Hepatocyte (in vitro differentiated cells): ENCODE measurements at regions not wholly inside any gene's neighbourhood (a gene's known extent, or its start where the extent isn't known, plus 50 kb on each side); places are given as distances from the start of the nearest gene placed in this dataset.
A peak's percentile ranks its signal among the peaks of the same experiment; 100 is the strongest.

ENCODE experiments used
- DNase-seq: peaks from one replicate; pipeline ENCODE4 v3.0.0-alpha.2; 2016; ENCODE audit warnings: low spot score
- H2AFZ ChIP-seq: fragments of 200-600 bp; sonication (generic); 2 replicates; pipeline ENCODE4 v1.6.0; 2016; ENCODE audit warnings: antibody characterized with exemption, mild to moderate bottlenecking
- H3K27ac ChIP-seq: fragments of 200-600 bp; sonication (generic); 2 replicates; pipeline ENCODE4 v1.5.1; 2016; ENCODE audit warnings: mild to moderate bottlenecking
- H3K27me3 ChIP-seq: fragments of 200-600 bp; sonication (generic); 2 replicates; pipeline ENCODE4 v1.6.1; 2016
- H3K36me3 ChIP-seq: fragments of 200-600 bp; sonication (generic); replicated peaks from 2 replicates; pipeline ENCODE4 v1.5.1; 2016; ENCODE audit warnings: low read depth; ENCODE audit not compliant: insufficient read depth
- H3K4me1 ChIP-seq: fragments of 200-600 bp; sonication (generic); 2 replicates; pipeline ENCODE4 v1.5.1; 2016; ENCODE audit warnings: mild to moderate bottlenecking, moderate library complexity; ENCODE audit not compliant: insufficient read depth
- H3K4me2 ChIP-seq: fragments of 200-600 bp; sonication (generic); 2 replicates; pipeline ENCODE4 v1.6.0; 2016
- H3K4me3 ChIP-seq: fragments of 200-600 bp; sonication (generic); 2 replicates; pipeline ENCODE4 v1.5.1; 2016; ENCODE audit warnings: mild to moderate bottlenecking
- H3K79me2 ChIP-seq: fragments of 200-600 bp; sonication (generic); 2 replicates; pipeline ENCODE4 v1.6.0; 2017; ENCODE audit warnings: mild to moderate bottlenecking
- H3K9me2 ChIP-seq: fragments of 200-600 bp; sonication (generic); replicated peaks from 2 replicates; pipeline ENCODE4 v1.6.0; 2017; ENCODE audit warnings: mild to moderate bottlenecking; ENCODE audit not compliant: insufficient read depth
- H3K9me3 ChIP-seq: fragments of 200-600 bp; sonication (generic); 2 replicates; pipeline ENCODE4 v1.5.1; 2016; ENCODE audit warnings: low read depth, mild to moderate bottlenecking
- H4K20me1 ChIP-seq: fragments of 200-600 bp; sonication (generic); 2 replicates; pipeline ENCODE4 v1.6.0; 2016; ENCODE audit warnings: mild to moderate bottlenecking; ENCODE audit not compliant: insufficient read depth, poor library complexity, severe bottlenecking
- EZH2 ChIP-seq: fragments of 200-600 bp; sonication (generic); IDR thresholded peaks from 2 replicates; pipeline ENCODE4 v1.6.1; 2016; ENCODE audit warnings: antibody characterized with exemption, mild to moderate bottlenecking, borderline replicate concordance
- EZH2phosphoT487 ChIP-seq: fragments of 200-600 bp; sonication (generic); IDR thresholded peaks from one replicate; pipeline ENCODE4 v1.6.1; 2018; ENCODE audit warnings: antibody characterized with exemption, mild to moderate bottlenecking, low read depth, moderate library complexity; ENCODE audit not compliant: unreplicated experiment, severe bottlenecking
- WGBS: methylation state at CpG from one replicate; pipeline ENCODE4 v1.1.6; 2016; ENCODE audit warnings: low lambda C conversion rate; ENCODE audit errors: missing lambda C conversion rate; 5-methylcytosine and 5-hydroxymethylcytosine counted together
- TF ChIP-seq, protein P1 (sequence below): fragments of 200-600 bp; sonication (generic); IDR thresholded peaks from 2 replicates; pipeline ENCODE4 v1.5.1; 2016; ENCODE audit warnings: antibody characterized with exemption, mild to moderate bottlenecking; ENCODE audit not compliant: poor library complexity

DNA sequence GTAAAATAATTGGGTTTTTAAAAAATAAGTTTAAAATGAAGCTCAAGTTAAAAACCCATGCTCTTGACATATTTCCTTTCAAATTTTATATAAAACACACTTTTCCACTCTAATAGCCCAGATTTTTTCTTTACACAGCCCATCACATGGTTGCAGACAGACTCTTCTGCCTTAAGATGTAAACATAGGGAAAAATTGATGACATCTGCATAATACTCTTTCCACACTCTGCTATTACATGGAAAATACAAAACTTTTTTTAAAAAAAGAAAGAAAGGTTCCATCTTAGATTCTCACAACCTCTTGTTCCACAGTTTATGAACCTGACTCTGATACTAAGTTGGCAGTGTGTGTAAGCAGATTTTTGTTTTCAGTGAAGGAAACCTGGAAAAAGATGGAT, 120.8 kb upstream of the ZNF648 start:
- H3K4me2 ChIP-seq = no peak overlapping the region
- no peak for DNase-seq
- no peaks in the 10 kb centered on the region for H3K9me2 ChIP-seq
- no peaks in the 10 kb centered on the region for H4K20me1 ChIP-seq
- peaks cover 12% of the 10 kb centered on the region for H3K4me1 ChIP-seq
- H3K27me3 ChIP-seq = no peaks in the 10 kb centered on the region
- TF ChIP-seq EZH2 (no peak), EZH2phosphoT487 (no peak)
- TF ChIP-seq, protein P1, sequence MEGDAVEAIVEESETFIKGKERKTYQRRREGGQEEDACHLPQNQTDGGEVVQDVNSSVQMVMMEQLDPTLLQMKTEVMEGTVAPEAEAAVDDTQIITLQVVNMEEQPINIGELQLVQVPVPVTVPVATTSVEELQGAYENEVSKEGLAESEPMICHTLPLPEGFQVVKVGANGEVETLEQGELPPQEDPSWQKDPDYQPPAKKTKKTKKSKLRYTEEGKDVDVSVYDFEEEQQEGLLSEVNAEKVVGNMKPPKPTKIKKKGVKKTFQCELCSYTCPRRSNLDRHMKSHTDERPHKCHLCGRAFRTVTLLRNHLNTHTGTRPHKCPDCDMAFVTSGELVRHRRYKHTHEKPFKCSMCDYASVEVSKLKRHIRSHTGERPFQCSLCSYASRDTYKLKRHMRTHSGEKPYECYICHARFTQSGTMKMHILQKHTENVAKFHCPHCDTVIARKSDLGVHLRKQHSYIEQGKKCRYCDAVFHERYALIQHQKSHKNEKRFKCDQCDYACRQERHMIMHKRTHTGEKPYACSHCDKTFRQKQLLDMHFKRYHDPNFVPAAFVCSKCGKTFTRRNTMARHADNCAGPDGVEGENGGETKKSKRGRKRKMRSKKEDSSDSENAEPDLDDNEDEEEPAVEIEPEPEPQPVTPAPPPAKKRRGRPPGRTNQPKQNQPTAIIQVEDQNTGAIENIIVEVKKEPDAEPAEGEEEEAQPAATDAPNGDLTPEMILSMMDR = no peak
- no peak overlapping the region for H3K4me3 ChIP-seq
- no peaks in the 10 kb centered on the region for H3K36me3 ChIP-seq
- no peak overlapping the region for H3K27ac ChIP-seq
- H2AFZ ChIP-seq = no peak overlapping the region
- no peaks in the 10 kb centered on the region for H3K79me2 ChIP-seq
- H3K9me3 ChIP-seq = no peaks in the 10 kb centered on the region

DNA sequence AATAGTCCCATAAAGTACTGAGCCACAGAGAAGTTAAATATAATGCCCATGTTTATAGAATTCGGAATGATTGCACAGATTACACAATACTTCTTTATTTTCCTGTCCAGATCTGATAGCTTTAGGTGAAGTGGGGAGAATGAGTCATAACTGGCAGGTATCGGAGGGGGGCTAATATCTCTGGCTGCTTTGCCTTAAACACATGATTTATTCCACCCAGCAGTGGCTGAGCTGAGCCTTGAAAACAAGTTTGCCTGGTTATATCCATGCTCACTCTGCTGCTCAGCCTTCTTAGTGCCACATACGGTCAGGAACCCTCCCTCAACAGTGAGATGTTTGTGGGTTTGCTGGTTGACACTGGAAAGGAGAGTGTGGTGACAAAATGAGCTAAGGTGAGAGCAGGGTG, 119.7 kb upstream of the ZNF648 start:
- Histone ChIP-seq H3K4me2 (no peak overlapping the region), H3K27me3 (no peaks in the 10 kb centered on the region), H3K4me3 (no peak overlapping the region), H3K27ac (peak overlapping the region; percentile 73), H3K79me2 (no peaks in the 10 kb centered on the region), H3K9me2 (no peaks in the 10 kb centered on the region), H3K4me1 (peaks cover 12% of the 10 kb centered on the region), H3K9me3 (no peaks in the 10 kb centered on the region), H3K36me3 (no peaks in the 10 kb centered on the region), H2AFZ (no peak overlapping the region), H4K20me1 (no peaks in the 10 kb centered on the region)
- TF ChIP-seq EZH2 = no peak
- WGBS = 31% methylated on average over 3 of the region's 3 CpGs
- DNase-seq = peak; percentile 68

DNA sequence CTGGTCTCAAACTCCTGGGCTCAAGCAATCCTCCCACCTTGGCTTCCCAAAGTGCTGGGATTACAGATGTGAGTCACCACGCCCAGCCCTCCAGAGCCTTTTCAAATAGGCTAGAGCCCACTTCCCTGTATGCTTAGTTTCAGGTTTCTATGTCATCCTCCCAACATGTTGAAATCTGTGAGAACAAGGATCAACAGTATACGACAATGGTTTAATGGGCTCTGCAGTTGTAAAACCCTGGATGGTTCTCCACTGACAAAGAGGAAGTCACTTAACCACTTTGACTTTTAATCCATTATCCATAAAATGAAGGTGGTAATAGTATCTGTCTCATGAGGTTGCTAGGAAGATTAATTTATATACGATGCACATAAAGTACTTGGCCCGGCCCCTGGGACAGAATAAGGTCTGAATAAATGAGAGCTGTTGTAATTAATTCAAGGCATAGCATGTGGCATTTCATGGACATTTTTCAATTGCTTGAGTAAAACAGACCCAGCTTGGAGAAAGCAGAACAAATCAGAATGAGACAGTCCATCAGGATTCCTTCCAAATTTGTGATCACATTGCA, 113.9 kb upstream of the ZNF648 start:
- no peak overlapping the region for H2AFZ ChIP-seq
- H4K20me1 ChIP-seq = no peaks in the 10 kb centered on the region
- no peaks in the 10 kb centered on the region for H3K9me2 ChIP-seq
- H3K4me2 ChIP-seq = no peak overlapping the region
- DNase-seq = peak; percentile 53
- H3K4me3 ChIP-seq = no peak overlapping the region
- H3K27ac ChIP-seq = peak overlapping the region; percentile 79
- H3K4me1 ChIP-seq = peaks cover under 1% of the 10 kb centered on the region
- no peaks in the 10 kb centered on the region for H3K36me3 ChIP-seq
- TF ChIP-seq EZH2phosphoT487 (no peak), EZH2 (no peak)
- TF ChIP-seq, protein P1 = no peak
- H3K9me3 ChIP-seq = no peaks in the 10 kb centered on the region
- H3K27me3 ChIP-seq = no peaks in the 10 kb centered on the region
- 51% methylated on average over 4 of the region's 4 CpGs for WGBS
- no peaks in the 10 kb centered on the region for H3K79me2 ChIP-seq

DNA sequence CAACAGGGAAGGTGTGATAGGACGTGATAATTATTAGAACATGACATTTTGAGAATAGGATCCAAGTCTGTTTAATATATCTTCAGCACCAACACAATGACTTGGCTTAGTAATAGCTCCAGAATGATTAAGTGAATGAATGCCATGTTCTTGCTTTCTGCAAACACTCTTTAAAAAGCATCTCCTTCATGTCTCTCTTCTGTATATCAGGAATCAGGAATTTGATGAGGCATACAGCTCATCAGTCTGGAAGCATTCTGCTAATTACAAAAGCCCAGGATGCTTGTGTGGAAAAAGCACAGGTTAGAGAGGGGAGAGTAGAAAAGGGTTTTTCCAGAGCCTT, 113.0 kb upstream of the ZNF648 start:
- no peak overlapping the region for H2AFZ ChIP-seq
- no peaks in the 10 kb centered on the region for H3K9me2 ChIP-seq
- H3K79me2 ChIP-seq = no peaks in the 10 kb centered on the region
- H3K9me3 ChIP-seq = no peaks in the 10 kb centered on the region
- DNase-seq = no peak
- no peaks in the 10 kb centered on the region for H3K36me3 ChIP-seq
- H3K4me1 ChIP-seq = no peaks in the 10 kb centered on the region
- H4K20me1 ChIP-seq = no peaks in the 10 kb centered on the region
- no peak overlapping the region for H3K4me3 ChIP-seq
- H3K27ac ChIP-seq = peak overlapping the region; percentile 63
- no peak for TF ChIP-seq EZH2
- TF ChIP-seq, protein P1 = no peak
- no peak for TF ChIP-seq EZH2phosphoT487
- 96% methylated on average over 1 of the region's 1 CpG for WGBS
- no peaks in the 10 kb centered on the region for H3K27me3 ChIP-seq
- H3K4me2 ChIP-seq = no peak overlapping the region
